Limb (tissue), 2 donors: ENCODE measurements at regions not wholly inside any gene's neighbourhood (a gene's known extent, or its start where the extent isn't known, plus 50 kb on each side); places are given as distances from the start of the nearest gene placed in this dataset.
"Not testable (repeated sequence)": the region's sequence is repeated elsewhere in the genome, so short reads cannot be mapped to it uniquely, and the experiment has no call there.

ENCODE experiments used
- DNase-seq, 2 donors: peaks; one replicate each; pipeline ENCODE4 v3.0.0-alpha.2; 2016; ENCODE audit errors: extremely low spot score in 2 of 2

GRCh38 chr4:181757098-181757497 is 486.1 kb upstream of the TENM3 start:
- DNase-seq, result no peak

GRCh38 chr4:181757910-181758660 is 485.1 kb upstream of the TENM3 start:
- DNase-seq, result no peak

GRCh38 chr4:181760560-181760959 is 482.6 kb upstream of the TENM3 start:
- no peak for DNase-seq

GRCh38 chr4:181761156-181761555 is 482.0 kb upstream of the TENM3 start:
- no peak for DNase-seq

GRCh38 chr4:181766061-181766548 is 477.1 kb upstream of the TENM3 start:
- DNase-seq, result no peak

- DNase-seq, result no peak
These were observed 472.2 kb upstream of the TENM3 start for GRCh38 chr4:181770971-181771370.

GRCh38 chr4:181775298-181775697 is 467.9 kb upstream of the TENM3 start:
- no peak for DNase-seq

- DNase-seq, result no peak
These were observed 466.7 kb upstream of the TENM3 start for GRCh38 chr4:181776264-181777054.

GRCh38 chr4:181777518-181777917 is 465.7 kb upstream of the TENM3 start:
- no peak for DNase-seq

- no peak for DNase-seq
These were observed 458.3 kb upstream of the TENM3 start for GRCh38 chr4:181784881-181785280.

GRCh38 chr4:181792641-181793040 is 450.6 kb upstream of the TENM3 start:
- DNase-seq, result no peak

GRCh38 chr4:181793096-181793495 is 450.1 kb upstream of the TENM3 start:
- no peak for DNase-seq

- no peak for DNase-seq
These were observed 446.7 kb upstream of the TENM3 start for GRCh38 chr4:181796502-181796901.

GRCh38 chr4:181798536-181798935 is 444.7 kb upstream of the TENM3 start:
- DNase-seq, result no peak

GRCh38 chr4:181799561-181800069 is 443.6 kb upstream of the TENM3 start:
- no peak for DNase-seq

- no peak for DNase-seq
These were observed 441.0 kb upstream of the TENM3 start for GRCh38 chr4:181802207-181802606.

- no peak for DNase-seq
These were observed 435.4 kb upstream of the TENM3 start for GRCh38 chr4:181807771-181808170.

- DNase-seq, result no peak
These were observed 432.5 kb upstream of the TENM3 start for GRCh38 chr4:181810711-181811110.

- not testable (repeated sequence) for DNase-seq
These were observed 431.7 kb upstream of the TENM3 start for GRCh38 chr4:181811550-181811949.

GRCh38 chr4:181819946-181820345 is 423.3 kb upstream of the TENM3 start:
- no peak for DNase-seq

GRCh38 chr4:181820553-181820952 is 422.6 kb upstream of the TENM3 start:
- no peak for DNase-seq
